H7 (cell line): ENCODE measurements at regions not wholly inside any gene's neighbourhood (a gene's known extent, or its start where the extent isn't known, plus 50 kb on each side); places are given as distances from the start of the nearest gene placed in this dataset.
A peak's percentile ranks its signal among the peaks of the same experiment; 100 is the strongest.

Experiments used
- DNase-seq: peaks from one replicate; pipeline ENCODE4 v3.0.0; 2012
- H3K27me3 ChIP-seq: 2 replicates; pipeline ENCODE4 v1.6.0; 2011; ENCODE audit warnings: mild to moderate bottlenecking, low read length; ENCODE audit not compliant: control insufficient read depth, insufficient read depth
- H3K36me3 ChIP-seq: replicated peaks from 2 replicates; pipeline ENCODE4 v1.5.1; 2011; ENCODE audit warnings: low read length; ENCODE audit not compliant: control insufficient read depth, insufficient read depth
- H3K4me3 ChIP-seq: 2 replicates; pipeline ENCODE4 v1.5.1; 2011; ENCODE audit warnings: low read depth, mild to moderate bottlenecking, control low read depth, low read length, moderate library complexity; ENCODE audit not compliant: insufficient read depth

GRCh38 chr14:95452176-95452892 lies 64.1 kb downstream of the SYNE3 start:
- no peaks in the 10 kb centered on the region for H3K36me3 ChIP-seq
- peak; percentile 86 for DNase-seq

DNA sequence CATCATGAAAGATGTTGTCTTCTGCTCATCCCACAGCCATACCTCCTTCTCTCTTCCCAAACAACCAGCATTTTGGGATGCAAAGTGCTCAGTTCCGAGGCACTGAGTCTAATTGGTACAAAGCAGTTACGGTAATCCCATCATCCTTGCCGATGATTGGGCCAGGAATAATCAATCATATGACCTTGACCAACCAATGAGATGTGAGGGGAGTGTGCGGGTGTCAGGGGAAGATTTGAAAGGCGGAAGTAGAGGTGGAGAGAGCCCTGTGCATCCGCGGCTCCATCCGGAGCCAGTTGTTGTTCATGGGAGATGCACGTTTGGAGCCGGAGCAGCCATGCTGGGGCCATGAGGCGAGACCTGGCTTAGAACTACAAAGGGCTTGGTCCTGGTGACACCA lies 67.3 kb downstream of the SYNE3 start:
- DNase-seq, result no peak
- H3K27me3 ChIP-seq, result no peaks in the 10 kb centered on the region
- no peaks in the 10 kb centered on the region for H3K36me3 ChIP-seq
- no peak overlapping the region for H3K4me3 ChIP-seq

More at GRCh38 chr14:95452176-95452892, 64.1 kb downstream of the SYNE3 start:
- Histone ChIP-seq H3K27me3 (no peaks in the 10 kb centered on the region), H3K4me3 (no peak overlapping the region)

DNA sequence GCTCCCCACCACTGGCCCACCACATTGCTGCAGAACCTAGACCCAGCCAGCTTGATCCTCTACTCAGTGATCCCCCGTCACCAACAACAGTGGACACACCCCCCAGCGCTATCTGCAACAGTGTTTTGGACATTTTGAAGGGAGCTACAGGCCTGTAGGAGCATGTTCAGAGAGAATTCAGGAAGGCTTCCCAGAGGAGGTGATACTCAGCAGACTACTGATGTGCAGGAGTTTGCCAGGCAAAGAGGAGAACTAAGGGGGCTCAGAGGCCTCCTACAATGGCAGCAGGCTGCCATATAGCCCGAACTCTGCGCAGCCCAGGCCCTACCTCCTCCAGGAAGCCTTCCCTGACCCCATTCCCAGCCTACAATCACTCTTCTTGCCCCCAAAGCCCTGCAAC lies 70.0 kb downstream of the SYNE3 start:
- H3K27me3 ChIP-seq, result no peaks in the 10 kb centered on the region
- peak; percentile 5 for DNase-seq
- no peak overlapping the region for H3K4me3 ChIP-seq
- no peaks in the 10 kb centered on the region for H3K36me3 ChIP-seq

- Histone ChIP-seq H3K27me3 (no peaks in the 10 kb centered on the region), H3K4me3 (no peak overlapping the region), H3K36me3 (no peaks in the 10 kb centered on the region)
- DNase-seq, result no peak
Measured at GRCh38 chr14:95445676-95446075, 70.8 kb downstream of the SYNE3 start.

- Histone ChIP-seq H3K4me3 (no peak overlapping the region), H3K27me3 (no peaks in the 10 kb centered on the region), H3K36me3 (no peaks in the 10 kb centered on the region)
- DNase-seq, result no peak
Measured at GRCh38 chr14:95445161-95445560, 71.3 kb downstream of the SYNE3 start.

- H3K36me3 ChIP-seq, result no peaks in the 10 kb centered on the region
- H3K4me3 ChIP-seq, result no peak overlapping the region
- no peaks in the 10 kb centered on the region for H3K27me3 ChIP-seq
- no peak for DNase-seq
Measured at GRCh38 chr14:95444132-95445129, 72.0 kb downstream of the SYNE3 start.

DNA sequence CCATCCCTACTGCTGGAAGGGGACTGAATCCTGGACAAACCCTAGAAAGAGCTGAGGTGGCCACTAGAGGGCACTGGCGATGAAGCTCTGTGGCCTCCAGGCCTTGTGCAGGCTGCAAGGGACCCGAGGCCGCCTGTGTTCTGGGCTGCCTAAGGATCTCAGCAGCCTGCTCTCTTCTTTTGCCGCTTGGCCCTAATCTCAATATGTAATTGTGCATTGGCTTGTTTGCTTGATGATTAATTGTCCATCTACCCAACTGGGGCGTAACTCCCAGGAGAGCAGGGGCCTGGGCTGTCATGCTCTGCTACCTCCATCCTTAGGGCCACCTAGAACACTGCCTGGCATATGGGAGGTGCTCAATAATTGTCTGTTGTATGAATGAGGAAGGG lies 73.8 kb downstream of the SYNE3 start:
- Histone ChIP-seq H3K4me3 (no peak overlapping the region), H3K27me3 (no peaks in the 10 kb centered on the region), H3K36me3 (no peaks in the 10 kb centered on the region)
- peak; percentile 92 for DNase-seq

DNA sequence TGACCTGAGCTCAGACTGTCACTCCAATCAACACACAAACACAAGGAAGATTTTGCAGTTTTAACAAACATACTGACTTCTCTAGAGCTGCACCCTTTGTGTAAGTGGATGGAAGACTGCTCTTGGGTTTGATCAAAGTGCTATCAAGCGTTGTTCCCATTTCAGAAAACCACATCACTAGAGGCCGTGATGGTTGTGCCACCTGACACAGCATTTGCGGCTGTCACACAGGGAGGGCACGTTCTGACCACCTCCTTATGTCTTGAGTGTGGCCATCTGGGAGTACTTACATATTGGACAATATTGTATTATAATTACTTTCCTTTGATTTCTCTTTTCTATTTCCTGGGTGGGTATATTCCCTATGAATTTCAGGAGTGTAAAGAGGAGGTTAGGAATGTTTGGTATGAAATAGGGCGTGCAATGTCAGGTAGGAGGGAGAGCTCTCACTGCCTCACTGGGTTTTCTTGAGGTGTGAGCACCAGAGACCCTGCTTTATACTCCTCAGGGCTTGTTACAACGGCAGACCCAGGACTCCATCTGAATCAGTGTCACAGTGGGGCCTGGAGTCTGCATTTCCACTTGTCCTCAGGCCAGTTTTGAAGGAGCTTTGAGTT lies 74.3 kb downstream of the SYNE3 start:
- no peaks in the 10 kb centered on the region for H3K36me3 ChIP-seq
- no peaks in the 10 kb centered on the region for H3K27me3 ChIP-seq
- no peak overlapping the region for H3K4me3 ChIP-seq
- DNase-seq, result no peak

DNA sequence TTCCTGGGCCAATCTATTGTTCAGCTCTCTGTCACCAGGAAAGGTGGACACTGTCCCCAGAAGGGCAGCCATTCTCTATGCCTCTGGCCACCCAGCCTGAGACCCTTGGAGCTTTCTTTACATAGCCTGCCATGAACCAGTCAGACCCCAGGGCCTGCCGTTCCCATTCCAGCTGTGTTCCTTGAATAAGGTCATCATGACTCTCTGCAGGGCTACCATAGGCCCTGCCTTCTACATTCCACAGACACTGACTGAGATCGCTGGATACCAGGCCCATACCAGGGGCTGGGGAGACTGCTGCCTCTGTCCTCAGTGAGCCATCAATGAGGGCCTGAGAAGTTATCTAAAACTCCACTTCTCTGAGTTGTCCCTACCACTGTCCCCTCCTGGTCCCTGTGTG lies 75.5 kb downstream of the SYNE3 start:
- peak; percentile 68 for DNase-seq
- H3K27me3 ChIP-seq, result no peaks in the 10 kb centered on the region
- no peak overlapping the region for H3K4me3 ChIP-seq
- no peaks in the 10 kb centered on the region for H3K36me3 ChIP-seq

DNA sequence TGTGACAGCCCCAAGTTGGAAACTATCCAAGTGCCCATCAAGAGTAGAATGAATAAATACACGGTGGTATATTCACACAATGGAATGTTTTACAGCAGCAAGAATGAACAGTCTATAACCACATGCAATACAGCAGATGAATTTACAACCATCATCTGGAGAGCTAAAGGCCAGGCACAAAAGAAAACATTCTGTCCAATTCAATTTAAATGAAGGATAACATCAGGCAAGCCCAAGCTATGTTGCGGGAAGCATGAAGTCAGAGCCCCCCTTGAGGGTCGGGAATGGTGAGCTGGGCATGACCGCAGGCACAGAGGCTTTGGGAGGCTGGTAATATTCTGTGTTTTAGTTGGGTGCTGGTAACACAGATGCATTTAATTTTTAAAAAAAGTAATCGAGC lies 76.0 kb downstream of the SYNE3 start:
- DNase-seq, result no peak
- no peak overlapping the region for H3K4me3 ChIP-seq
- H3K27me3 ChIP-seq, result no peaks in the 10 kb centered on the region
- H3K36me3 ChIP-seq, result no peaks in the 10 kb centered on the region

DNA sequence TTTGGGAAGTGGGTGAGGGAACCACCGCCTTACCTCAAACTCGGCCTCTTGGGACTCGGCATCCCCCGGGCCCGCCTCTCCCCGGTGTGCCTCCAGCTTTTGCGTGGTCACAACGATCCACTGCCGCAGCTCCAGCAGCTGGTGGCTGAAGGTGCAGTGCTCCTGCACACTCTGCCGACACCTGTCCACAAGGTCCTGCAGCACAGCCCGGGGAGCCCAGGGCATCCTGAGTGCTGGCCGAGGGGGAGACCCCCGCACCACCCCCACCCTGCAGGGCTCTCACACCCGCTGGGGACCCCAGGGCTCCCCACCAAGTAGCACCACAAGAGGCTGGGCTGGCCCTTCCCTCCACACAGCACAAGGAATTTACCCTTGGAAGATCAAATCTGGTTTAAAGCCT lies 76.6 kb downstream of the SYNE3 start:
- Histone ChIP-seq H3K36me3 (no peaks in the 10 kb centered on the region), H3K4me3 (no peak overlapping the region), H3K27me3 (no peaks in the 10 kb centered on the region)
- DNase-seq, result no peak

DNA sequence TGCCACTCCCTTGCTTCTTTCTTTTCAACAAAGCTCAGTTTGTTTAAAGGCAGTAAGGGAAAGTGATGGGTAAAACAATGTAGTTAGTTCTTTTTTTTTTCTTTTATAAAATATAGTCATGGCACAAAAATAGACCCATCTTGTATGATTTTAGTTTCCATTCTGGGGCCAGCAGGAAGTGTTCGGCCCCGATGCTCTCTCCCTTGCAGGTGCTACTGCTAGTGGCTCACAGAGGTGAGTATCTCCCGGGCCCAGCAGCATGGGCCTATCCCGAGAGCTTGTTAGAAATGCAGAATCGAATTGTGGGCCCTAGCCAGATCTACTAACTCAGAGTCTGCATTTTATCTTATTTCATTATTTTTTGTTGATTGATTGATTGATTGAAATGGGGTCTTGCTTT lies 78.7 kb downstream of the SYNE3 start:
- DNase-seq, result no peak
- no peaks in the 10 kb centered on the region for H3K36me3 ChIP-seq
- H3K4me3 ChIP-seq, result no peak overlapping the region
- no peaks in the 10 kb centered on the region for H3K27me3 ChIP-seq

DNA sequence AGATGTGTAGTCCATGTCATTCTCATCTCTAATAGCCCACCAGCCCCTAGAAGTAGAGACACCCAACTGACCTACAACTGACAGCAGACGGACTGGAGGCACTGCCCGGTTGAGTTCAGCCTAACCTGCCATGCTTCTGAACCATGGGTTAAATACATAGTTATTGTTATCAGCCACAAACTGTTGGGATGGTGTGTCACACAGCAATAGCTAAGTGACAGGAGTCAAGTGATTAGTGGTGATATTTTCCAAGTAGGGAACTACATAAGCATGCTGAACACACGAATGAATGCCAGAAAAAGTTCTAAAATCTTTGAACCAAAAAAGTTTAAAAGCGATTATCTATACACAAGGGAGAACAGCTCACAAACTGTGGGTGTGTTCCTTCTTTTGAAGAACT lies 80.1 kb downstream of the SYNE3 start:
- Histone ChIP-seq H3K36me3 (no peaks in the 10 kb centered on the region), H3K4me3 (no peak overlapping the region), H3K27me3 (no peaks in the 10 kb centered on the region)
- DNase-seq, result no peak

DNA sequence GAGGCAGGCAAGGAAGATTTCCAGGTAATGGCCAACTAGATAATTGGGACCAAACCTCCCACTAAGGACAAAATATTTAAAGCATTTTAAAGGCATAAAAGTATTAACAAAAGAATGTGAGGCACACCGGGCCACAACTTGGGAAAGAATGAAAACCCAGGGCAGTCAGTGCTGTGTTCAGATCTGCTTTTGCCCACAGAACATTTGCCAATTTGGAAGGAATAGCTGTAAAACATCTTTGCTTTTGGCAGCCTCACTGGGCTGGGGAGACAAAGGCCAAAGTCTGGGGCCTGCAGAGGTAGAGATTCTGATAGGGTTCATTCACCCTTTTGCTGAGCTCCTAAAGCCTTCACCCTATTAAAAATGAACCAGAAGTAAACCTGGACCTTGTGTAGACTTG lies 82.3 kb downstream of the SYNE3 start:
- no peaks in the 10 kb centered on the region for H3K27me3 ChIP-seq
- H3K36me3 ChIP-seq, result no peaks in the 10 kb centered on the region
- H3K4me3 ChIP-seq, result no peak overlapping the region
- no peak for DNase-seq

- H3K36me3 ChIP-seq, result no peaks in the 10 kb centered on the region
- DNase-seq, result no peak
- H3K27me3 ChIP-seq, result no peaks in the 10 kb centered on the region
- no peak overlapping the region for H3K4me3 ChIP-seq
Measured at GRCh38 chr14:95433094-95433478, 83.4 kb downstream of the SYNE3 start.
